ENCODE measurements at regions not wholly inside any gene's neighbourhood (a gene's known extent, or its start where the extent isn't known, plus 50 kb on each side); places are given as distances from the start of the nearest gene placed in this dataset.

DNA sequence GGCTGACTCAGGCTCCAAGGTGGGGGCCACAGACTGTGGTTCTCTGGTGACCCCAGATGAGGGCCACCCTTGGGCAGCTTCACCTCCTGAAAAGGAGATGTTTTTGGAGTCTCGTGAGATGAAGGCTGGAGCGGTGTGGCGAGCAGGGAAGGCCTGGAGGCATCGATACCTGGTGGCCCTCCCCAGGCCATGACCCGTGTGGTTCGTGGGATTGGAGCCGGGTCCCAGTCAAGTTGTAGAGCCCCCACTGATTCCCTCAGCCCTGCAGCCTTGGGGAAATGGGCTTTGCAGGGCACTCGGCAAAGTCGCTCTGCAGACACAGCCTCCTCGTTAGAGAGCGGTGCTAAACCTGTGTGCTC is 1083.4 kb downstream of the BRD1 start:
- H2AK5ac ChIP-seq (ENCODE audit: low read depth, low read length) = no peak overlapping the region
- WGBS, 2 donors (ENCODE audit: extremely low coverage in 2 of 2, insufficient read length in 2 of 2, insufficient replicate concordance in 1 of 2) = no CpG with 5 or more reads among the region's 11 CpGs
- H3K9ac ChIP-seq (ENCODE audit: low read depth, low read length, poor library complexity) = peak overlapping the region; percentile 44
- peaks cover 0 to 2% of the 10 kb centered on the region in 2 donors for H3K36me3 ChIP-seq (replicated peaks in 1 of 2; ENCODE audit: control insufficient read depth in 2 of 2, insufficient read depth in 2 of 2, low read length in 2 of 2)
- no peak overlapping the region for H4K8ac ChIP-seq (ENCODE audit: low read depth, low read length)
- H3K27ac ChIP-seq (replicated peaks; ENCODE audit: low read length) = no peak overlapping the region
- no peaks in the 10 kb centered on the region for H3K9me3 ChIP-seq (replicated peaks in 1 of 2; ENCODE audit: control insufficient read depth in 2 of 2, insufficient read depth in 1 of 2, low read depth in 1 of 2, low read length in 2 of 2)
- no peak overlapping the region for H2BK120ac ChIP-seq (ENCODE audit: low read depth, low read length)
- H4K91ac ChIP-seq (ENCODE audit: low read depth, low read length, poor library complexity) = no peak overlapping the region
- no peaks in the 10 kb centered on the region for H3K4me1 ChIP-seq (ENCODE audit: control insufficient read depth in 2 of 2, insufficient read depth in 1 of 2, low read depth in 1 of 2, low read length in 2 of 2)
- peaks cover 11% of the 10 kb centered on the region for H3K79me1 ChIP-seq (ENCODE audit: low read depth, low read length)
- H2BK15ac ChIP-seq (ENCODE audit: low read length) = no peak overlapping the region
- H3K27me3 ChIP-seq (ENCODE audit: control insufficient read depth in 3 of 3, insufficient read depth in 3 of 3, low read depth in 1 of 3, low read length in 3 of 3) = no peaks in the 10 kb centered on the region
- H3K4ac ChIP-seq (ENCODE audit: low read length) = no peak overlapping the region
- H3K4me2 ChIP-seq (ENCODE audit: insufficient read depth, low read length, poor library complexity, severe bottlenecking) = no peak overlapping the region
- no peak overlapping the region for H2BK12ac ChIP-seq (ENCODE audit: low read length)
- H3K14ac ChIP-seq (ENCODE audit: low read length) = no peak overlapping the region
- no peak for DNase-seq (ENCODE audit: low spot score)
- H2AFZ ChIP-seq (ENCODE audit: low read length) = no peak overlapping the region
- no peak overlapping the region for H3K23ac ChIP-seq (ENCODE audit: low read depth, low read length, poor library complexity)
- peak overlapping the region in 1 of 2 donors; percentile 3 for H3K4me3 ChIP-seq (ENCODE audit: low read length in 2 of 2)
- H3K18ac ChIP-seq (ENCODE audit: low read length) = no peak overlapping the region
- no peak overlapping the region for H2BK5ac ChIP-seq (ENCODE audit: low read length)

DNA sequence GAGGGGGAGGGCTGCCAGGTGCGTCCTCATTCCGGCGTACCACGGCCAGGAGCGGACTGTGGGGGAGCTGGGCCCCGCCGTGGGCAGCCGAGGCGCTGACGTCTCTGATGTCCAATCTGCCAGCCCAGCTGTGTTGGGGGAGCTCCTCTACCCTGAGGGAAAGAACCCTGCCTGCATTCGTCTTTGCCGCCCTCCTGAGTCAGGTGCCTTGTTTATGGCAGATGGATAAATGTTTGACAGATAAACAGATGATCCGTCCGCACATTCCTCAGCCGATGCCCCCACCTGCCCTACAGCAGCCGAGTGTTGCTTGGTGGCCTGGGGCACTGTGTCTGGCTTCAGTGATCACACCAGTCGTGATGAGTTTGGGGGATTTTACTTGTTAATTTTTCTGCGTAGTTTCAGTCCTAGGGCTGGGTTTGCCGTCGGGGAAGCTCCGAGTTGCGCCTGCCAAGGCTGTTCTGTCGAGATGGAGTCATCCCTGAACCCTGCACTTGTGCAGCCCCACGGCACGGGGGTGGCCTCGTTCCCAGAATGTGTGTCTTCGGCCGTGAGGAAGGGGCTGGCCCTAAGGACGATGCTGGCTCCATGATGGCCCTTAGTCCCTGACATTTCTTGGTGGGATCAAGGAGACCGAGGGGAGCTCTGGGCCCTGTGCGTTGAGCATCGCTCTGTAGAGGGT is 1083.9 kb downstream of the BRD1 start:
- Histone ChIP-seq H3K27ac (replicated peaks; ENCODE audit: low read length) (no peak overlapping the region), H3K18ac (ENCODE audit: low read length) (peak overlapping the region; percentile 27), H3K4me1 (ENCODE audit: control insufficient read depth in 2 of 2, insufficient read depth in 1 of 2, low read depth in 1 of 2, low read length in 2 of 2) (no peaks in the 10 kb centered on the region), H3K4me3 (ENCODE audit: low read length in 2 of 2) (no peak overlapping the region), H3K23ac (ENCODE audit: low read depth, low read length, poor library complexity) (no peak overlapping the region), H3K9ac (ENCODE audit: low read depth, low read length, poor library complexity) (no peak overlapping the region), H4K8ac (ENCODE audit: low read depth, low read length) (no peak overlapping the region), H2AK5ac (ENCODE audit: low read depth, low read length) (no peak overlapping the region), H3K79me1 (ENCODE audit: low read depth, low read length) (peaks cover 11% of the 10 kb centered on the region), H2BK5ac (ENCODE audit: low read length) (no peak overlapping the region), H4K91ac (ENCODE audit: low read depth, low read length, poor library complexity) (no peak overlapping the region), H3K36me3 (replicated peaks in 1 of 2; ENCODE audit: control insufficient read depth in 2 of 2, insufficient read depth in 2 of 2, low read length in 2 of 2) (peaks cover 0 to 2% of the 10 kb centered on the region in 2 donors), H3K4me2 (ENCODE audit: insufficient read depth, low read length, poor library complexity, severe bottlenecking) (no peak overlapping the region), H2BK15ac (ENCODE audit: low read length) (no peak overlapping the region), H3K4ac (ENCODE audit: low read length) (no peak overlapping the region), H2BK120ac (ENCODE audit: low read depth, low read length) (no peak overlapping the region), H3K9me3 (replicated peaks in 1 of 2; ENCODE audit: control insufficient read depth in 2 of 2, insufficient read depth in 1 of 2, low read depth in 1 of 2, low read length in 2 of 2) (no peaks in the 10 kb centered on the region), H3K27me3 (ENCODE audit: control insufficient read depth in 3 of 3, insufficient read depth in 3 of 3, low read depth in 1 of 3, low read length in 3 of 3) (no peaks in the 10 kb centered on the region), H2BK12ac (ENCODE audit: low read length) (no peak overlapping the region), H3K14ac (ENCODE audit: low read length) (no peak overlapping the region), H2AFZ (ENCODE audit: low read length) (no peak overlapping the region)
- no CpG with 5 or more reads among the region's 32 CpGs for WGBS, 2 donors (ENCODE audit: extremely low coverage in 2 of 2, insufficient read length in 2 of 2, insufficient replicate concordance in 1 of 2)
- no peak for DNase-seq (ENCODE audit: low spot score)

DNA sequence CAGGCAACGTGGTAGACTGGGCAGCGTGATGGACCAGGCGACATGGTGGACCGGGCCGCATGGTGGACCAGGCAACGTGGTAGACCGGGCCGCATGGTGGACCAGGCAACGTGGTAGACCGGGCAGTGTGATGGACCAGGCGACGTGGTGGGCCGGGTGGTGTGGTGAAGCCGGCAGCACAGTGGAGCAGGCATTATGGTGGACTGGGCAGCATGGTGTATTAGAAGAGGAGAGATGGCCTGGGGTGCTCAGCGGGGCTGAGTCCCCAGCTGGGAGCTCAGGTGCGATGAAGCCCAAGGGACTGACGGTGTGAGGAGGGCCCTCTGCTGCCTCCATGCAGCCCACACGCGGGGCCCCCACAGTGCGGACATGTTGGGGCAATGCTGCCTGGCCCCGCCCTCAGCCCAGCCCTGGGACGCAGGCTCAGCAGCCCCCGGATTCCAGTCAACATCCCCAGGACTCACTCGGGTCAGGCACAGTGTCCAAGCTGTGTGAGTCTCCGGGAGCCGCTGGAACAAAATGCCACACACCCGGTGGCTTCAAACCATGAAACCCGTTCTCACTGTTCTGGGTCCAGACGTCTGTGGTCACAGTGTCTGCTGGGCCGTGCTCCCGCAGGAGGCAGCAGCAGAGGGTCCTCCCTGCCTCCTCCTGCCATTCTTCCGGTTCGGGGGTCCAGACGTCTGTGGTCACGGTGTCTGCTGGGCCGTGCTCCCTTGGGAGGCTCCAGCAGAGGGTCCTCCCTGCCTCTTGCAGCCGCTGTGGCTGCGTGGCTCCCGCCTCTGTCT is 1084.9 kb downstream of the BRD1 start:
- Histone ChIP-seq H3K4me2 (ENCODE audit: insufficient read depth, low read length, poor library complexity, severe bottlenecking) (no peak overlapping the region), H3K79me1 (ENCODE audit: low read depth, low read length) (peaks cover 10% of the 10 kb centered on the region), H4K8ac (ENCODE audit: low read depth, low read length) (no peak overlapping the region), H3K9me3 (replicated peaks in 1 of 2; ENCODE audit: control insufficient read depth in 2 of 2, insufficient read depth in 1 of 2, low read depth in 1 of 2, low read length in 2 of 2) (no peaks in the 10 kb centered on the region), H3K4me3 (ENCODE audit: low read length in 2 of 2) (no peak overlapping the region), H2AK5ac (ENCODE audit: low read depth, low read length) (peak overlapping the region; percentile 37), H3K27ac (replicated peaks; ENCODE audit: low read length) (no peak overlapping the region), H3K27me3 (ENCODE audit: control insufficient read depth in 3 of 3, insufficient read depth in 3 of 3, low read depth in 1 of 3, low read length in 3 of 3) (no peaks in the 10 kb centered on the region), H3K4ac (ENCODE audit: low read length) (no peak overlapping the region), H2BK15ac (ENCODE audit: low read length) (no peak overlapping the region), H2BK5ac (ENCODE audit: low read length) (peak overlapping the region; percentile 53), H2BK120ac (ENCODE audit: low read depth, low read length) (no peak overlapping the region), H3K14ac (ENCODE audit: low read length) (peak overlapping the region; percentile 47), H3K4me1 (ENCODE audit: control insufficient read depth in 2 of 2, insufficient read depth in 1 of 2, low read depth in 1 of 2, low read length in 2 of 2) (no peaks in the 10 kb centered on the region), H3K36me3 (replicated peaks in 1 of 2; ENCODE audit: control insufficient read depth in 2 of 2, insufficient read depth in 2 of 2, low read length in 2 of 2) (peaks cover 0 to 2% of the 10 kb centered on the region in 2 donors), H4K91ac (ENCODE audit: low read depth, low read length, poor library complexity) (no peak overlapping the region), H3K23ac (ENCODE audit: low read depth, low read length, poor library complexity) (peak overlapping the region; percentile 89), H3K18ac (ENCODE audit: low read length) (peak overlapping the region; percentile 64), H3K9ac (ENCODE audit: low read depth, low read length, poor library complexity) (peak overlapping the region; percentile 77), H2BK12ac (ENCODE audit: low read length) (peak overlapping the region; percentile 22), H2AFZ (ENCODE audit: low read length) (no peak overlapping the region)
- WGBS, 2 donors (ENCODE audit: extremely low coverage in 2 of 2, insufficient read length in 2 of 2, insufficient replicate concordance in 1 of 2) = no CpG with 5 or more reads among the region's 39 CpGs
- no peak for DNase-seq (ENCODE audit: low spot score)

DNA sequence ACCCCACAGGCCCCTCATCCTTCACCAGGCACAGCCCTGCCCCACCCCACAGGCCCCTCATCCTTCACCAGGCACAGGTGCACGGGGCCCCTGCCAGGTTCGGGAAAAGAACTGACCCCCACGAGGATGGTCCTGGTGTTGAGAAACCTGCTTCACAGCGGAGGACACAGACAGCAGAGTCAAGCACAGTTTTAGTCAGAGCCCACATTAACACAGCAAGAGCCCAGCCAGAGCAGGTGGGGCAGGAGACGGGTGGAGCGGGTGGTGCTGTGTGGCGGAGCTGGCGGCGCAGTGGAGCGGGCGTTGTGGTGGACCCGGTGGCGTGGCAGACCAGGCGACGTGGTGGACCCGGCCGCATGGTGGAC is 1085.5 kb downstream of the BRD1 start:
- H2BK120ac ChIP-seq (ENCODE audit: low read depth, low read length) = no peak overlapping the region
- no peak overlapping the region for H3K4me3 ChIP-seq (ENCODE audit: low read length in 2 of 2)
- no peak for DNase-seq (ENCODE audit: low spot score)
- no peak overlapping the region for H2AFZ ChIP-seq (ENCODE audit: low read length)
- H3K27me3 ChIP-seq (ENCODE audit: control insufficient read depth in 3 of 3, insufficient read depth in 3 of 3, low read depth in 1 of 3, low read length in 3 of 3) = no peaks in the 10 kb centered on the region
- H2BK5ac ChIP-seq (ENCODE audit: low read length) = peak overlapping the region; percentile 53
- H3K27ac ChIP-seq (replicated peaks; ENCODE audit: low read length) = no peak overlapping the region
- no peak overlapping the region for H4K91ac ChIP-seq (ENCODE audit: low read depth, low read length, poor library complexity)
- no peak overlapping the region for H2BK15ac ChIP-seq (ENCODE audit: low read length)
- no peak overlapping the region for H3K4ac ChIP-seq (ENCODE audit: low read length)
- H3K4me1 ChIP-seq (ENCODE audit: control insufficient read depth in 2 of 2, insufficient read depth in 1 of 2, low read depth in 1 of 2, low read length in 2 of 2) = no peaks in the 10 kb centered on the region
- WGBS, 2 donors (ENCODE audit: extremely low coverage in 2 of 2, insufficient read length in 2 of 2, insufficient replicate concordance in 1 of 2) = no CpG with 5 or more reads among the region's 17 CpGs
- peak overlapping the region; percentile 64 for H3K18ac ChIP-seq (ENCODE audit: low read length)
- peaks cover 14% of the 10 kb centered on the region for H3K79me1 ChIP-seq (ENCODE audit: low read depth, low read length)
- no peak overlapping the region for H3K4me2 ChIP-seq (ENCODE audit: insufficient read depth, low read length, poor library complexity, severe bottlenecking)
- peaks cover 0 to 4% of the 10 kb centered on the region in 2 donors for H3K36me3 ChIP-seq (replicated peaks in 1 of 2; ENCODE audit: control insufficient read depth in 2 of 2, insufficient read depth in 2 of 2, low read length in 2 of 2)
- no peaks in the 10 kb centered on the region for H3K9me3 ChIP-seq (replicated peaks in 1 of 2; ENCODE audit: control insufficient read depth in 2 of 2, insufficient read depth in 1 of 2, low read depth in 1 of 2, low read length in 2 of 2)
- H2AK5ac ChIP-seq (ENCODE audit: low read depth, low read length) = no peak overlapping the region
- peak overlapping the region; percentile 22 for H2BK12ac ChIP-seq (ENCODE audit: low read length)
- peak overlapping the region; percentile 47 for H3K14ac ChIP-seq (ENCODE audit: low read length)
- H4K8ac ChIP-seq (ENCODE audit: low read depth, low read length) = no peak overlapping the region
- H3K23ac ChIP-seq (ENCODE audit: low read depth, low read length, poor library complexity) = peak overlapping the region; percentile 89
- H3K9ac ChIP-seq (ENCODE audit: low read depth, low read length, poor library complexity) = peak overlapping the region; percentile 77
